Suprapubic skin (tissue), 4 donors: ENCODE measurements at regions not wholly inside any gene's neighbourhood (a gene's known extent, or its start where the extent isn't known, plus 50 kb on each side); places are given as distances from the start of the nearest gene placed in this dataset.

Source experiments
- CTCF ChIP-seq, 2 donors: fragments of 200-600 bp in 1 of 2; fragments of 450-650 bp in 1 of 2; sonication (generic) in 1 of 2; IDR thresholded peaks; one replicate each; pipeline ENCODE4 v1.5.1; 2016 to 2019; ENCODE audit warnings: antibody characterized with exemption in 2 of 2, mild to moderate bottlenecking in 1 of 2, moderate library complexity in 1 of 2
- POLR2A ChIP-seq, 2 donors: fragments of 450-650 bp; IDR thresholded peaks; one replicate each; pipeline ENCODE4 v1.6.1; 2017; ENCODE audit warnings: antibody characterized with exemption in 2 of 2, mild to moderate bottlenecking in 2 of 2, moderate library complexity in 2 of 2
- POLR2AphosphoS5 ChIP-seq, 3 donors: sonication (generic); formaldehyde crosslinking; IDR thresholded peaks; one replicate each; pipeline ENCODE4 v1.6.1; 2017; ENCODE audit warnings: antibody characterized with exemption in 3 of 3

DNA sequence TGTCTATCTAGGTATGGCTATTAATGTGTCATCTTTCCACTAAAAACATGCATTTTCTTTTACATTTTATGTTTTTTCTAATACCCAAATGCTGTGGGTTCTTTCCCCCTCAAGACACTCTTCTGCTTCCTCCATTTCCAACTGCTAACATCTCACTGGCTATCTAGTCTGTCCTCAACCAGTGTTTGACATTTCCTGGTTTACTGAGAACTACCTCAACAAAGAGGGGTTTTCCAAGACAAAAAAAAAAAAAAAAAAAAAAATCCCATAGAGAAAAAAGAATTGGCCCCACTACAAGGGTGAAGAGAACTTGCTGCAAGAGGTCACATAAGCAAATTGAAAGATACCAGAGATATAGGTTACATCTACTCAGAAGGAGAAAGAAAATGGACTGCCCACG lies 359.7 kb downstream of the CRPPA start:
- TF ChIP-seq CTCF (IDR thresholded peaks at IDR 0.05) (no peak), POLR2AphosphoS5 (IDR thresholded peaks at IDR 0.05) (no peak), POLR2A (IDR thresholded peaks at IDR 0.05) (no peak)
